MM.1S (cell line): ENCODE measurements at regions not wholly inside any gene's neighbourhood (a gene's known extent, or its start where the extent isn't known, plus 50 kb on each side); places are given as distances from the start of the nearest gene placed in this dataset.
"Not testable (repeated sequence)": the region's sequence is repeated elsewhere in the genome, so short reads cannot be mapped to it uniquely, and the experiment has no call there.

Source experiments
- CTCF ChIP-seq: fragments of 300-600 bp; sonication (generic); IDR thresholded peaks from 2 replicates; pipeline ENCODE4 v1.5.1; 2016; ENCODE audit warnings: antibody characterized with exemption, low read length, mixed read lengths
- EZH2phosphoT487 ChIP-seq: fragments of 300-600 bp; sonication (generic); IDR thresholded peaks from 2 replicates; pipeline ENCODE4 v1.6.1; 2018; ENCODE audit warnings: antibody characterized with exemption, low read length

GRCh38 chr9:75690551-75690950 lies 199.9 kb upstream of the PCSK5 start:
- TF ChIP-seq CTCF, EZH2phosphoT487: not testable (repeated sequence)
